GM21381 (cell line): ENCODE measurements at regions not wholly inside any gene's neighbourhood (a gene's known extent, or its start where the extent isn't known, plus 50 kb on each side); places are given as distances from the start of the nearest gene placed in this dataset.
"Not testable (repeated sequence)": the region's sequence is repeated elsewhere in the genome, so short reads cannot be mapped to it uniquely, and the experiment has no call there.

Source experiments
- ATAC-seq: cut with Tn5 transposase; IDR thresholded peaks from one replicate; pipeline ENCODE4 v1.9.1; 2021; ENCODE audit warnings: mild to moderate bottlenecking, moderate library complexity; ENCODE audit not compliant: unreplicated experiment

- ATAC-seq, result no peak
Observed at GRCh38 chr12:69027411-69027881, 94.5 kb upstream of the CPM start.

- no peak for ATAC-seq
Observed at GRCh38 chr12:69028941-69029729, 96.2 kb upstream of the CPM start.

GRCh38 chr12:69030321-69030720, 97.3 kb upstream of the CPM start:
- no peak for ATAC-seq

- no peak for ATAC-seq
Observed at GRCh38 chr12:69036533-69036932, 103.6 kb upstream of the CPM start.

GRCh38 chr12:69036999-69037398, 104.0 kb upstream of the CPM start:
- no peak for ATAC-seq

- no peak for ATAC-seq
Observed at GRCh38 chr12:69039911-69040310, 106.9 kb upstream of the CPM start.

- ATAC-seq, result no peak
Observed at GRCh38 chr12:69042557-69042956, 109.6 kb upstream of the CPM start.

- ATAC-seq, result no peak
Observed at GRCh38 chr12:69042970-69043369, 110.0 kb upstream of the CPM start.

GRCh38 chr12:69044887-69045286, 111.9 kb upstream of the CPM start:
- ATAC-seq, result no peak

GRCh38 chr12:69045430-69045829, 112.5 kb upstream of the CPM start:
- ATAC-seq, result no peak

- no peak for ATAC-seq
Observed at GRCh38 chr12:69046363-69046762, 113.4 kb upstream of the CPM start.

- ATAC-seq, result no peak
Observed at GRCh38 chr12:69046920-69047319, 113.9 kb upstream of the CPM start.

GRCh38 chr12:69047990-69048389, 115.0 kb upstream of the CPM start:
- no peak for ATAC-seq

- not testable (repeated sequence) for ATAC-seq
Observed at GRCh38 chr12:69049855-69050254, 116.9 kb upstream of the CPM start.

- no peak for ATAC-seq
Observed at GRCh38 chr12:69052613-69053408, 119.8 kb upstream of the CPM start.

GRCh38 chr12:69054343-69055056, 121.5 kb upstream of the CPM start:
- ATAC-seq, result no peak

GRCh38 chr12:69055280-69055679, 122.3 kb upstream of the CPM start:
- ATAC-seq, result no peak

GRCh38 chr12:69055706-69056105, 122.7 kb upstream of the CPM start:
- no peak for ATAC-seq

GRCh38 chr12:69056743-69057515, 124.0 kb upstream of the CPM start:
- no peak for ATAC-seq

GRCh38 chr12:69057742-69058141, 124.8 kb upstream of the CPM start:
- no peak for ATAC-seq
